ENCODE measurements at regions not wholly inside any gene's neighbourhood (a gene's known extent, or its start where the extent isn't known, plus 50 kb on each side); places are given as distances from the start of the nearest gene placed in this dataset.
"Not testable (repeated sequence)": the region's sequence is repeated elsewhere in the genome, so short reads cannot be mapped to it uniquely, and the experiment has no call there.

GRCh38 chr18:32884543-32884942 is 111.7 kb upstream of the KLHL14 start:
- DNase-seq, result no peak

- DNase-seq, result no peak
Observed at GRCh38 chr18:32881009-32881408, 108.2 kb upstream of the KLHL14 start.

- DNase-seq, result no peak
Observed at GRCh38 chr18:32879497-32879896, 106.7 kb upstream of the KLHL14 start.

- no peak for DNase-seq
Observed at GRCh38 chr18:32878436-32878835, 105.6 kb upstream of the KLHL14 start.

- DNase-seq, result no peak
Observed at GRCh38 chr18:32877371-32877770, 104.5 kb upstream of the KLHL14 start.

GRCh38 chr18:32875625-32876024 is 102.8 kb upstream of the KLHL14 start:
- no peak for DNase-seq

GRCh38 chr18:32871786-32872185 is 99.0 kb upstream of the KLHL14 start:
- DNase-seq, result no peak

- DNase-seq, result no peak
Observed at GRCh38 chr18:32870611-32871010, 97.8 kb upstream of the KLHL14 start.

- DNase-seq, result no peak
Observed at GRCh38 chr18:32868406-32868805, 95.6 kb upstream of the KLHL14 start.

GRCh38 chr18:32867936-32868335 is 95.1 kb upstream of the KLHL14 start:
- no peak for DNase-seq

GRCh38 chr18:32867330-32867729 is 94.5 kb upstream of the KLHL14 start:
- no peak for DNase-seq

- not testable (repeated sequence) for DNase-seq
Observed at GRCh38 chr18:32862031-32862430, 89.2 kb upstream of the KLHL14 start.

GRCh38 chr18:32851936-32852335 is 79.1 kb upstream of the KLHL14 start:
- no peak for DNase-seq

GRCh38 chr18:32848826-32849225 is 76.0 kb upstream of the KLHL14 start:
- no peak for DNase-seq

- peak; percentile 38 for DNase-seq
Observed at GRCh38 chr18:32847691-32848090, 74.9 kb upstream of the KLHL14 start.

- DNase-seq, result no peak
Observed at GRCh38 chr18:32846896-32847295, 74.1 kb upstream of the KLHL14 start.

GRCh38 chr18:32840962-32841361 is 68.1 kb upstream of the KLHL14 start:
- no peak for DNase-seq

GRCh38 chr18:32835951-32836350 is 63.1 kb upstream of the KLHL14 start:
- DNase-seq, result no peak

GRCh38 chr18:32831781-32832180 is 59.0 kb upstream of the KLHL14 start:
- no peak for DNase-seq

- DNase-seq, result no peak
Observed at GRCh38 chr18:32823226-32823625, 50.4 kb upstream of the KLHL14 start.
